Epithelial cell of esophagus (primary cell): ENCODE measurements at regions not wholly inside any gene's neighbourhood (a gene's known extent, or its start where the extent isn't known, plus 50 kb on each side); places are given as distances from the start of the nearest gene placed in this dataset.

Experiments
- DNase-seq: peaks from one replicate; pipeline ENCODE4 v3.0.0; 2010; ENCODE audit warnings: low read depth
- H3K4me3 ChIP-seq: 2 replicates; pipeline ENCODE4 v1.5.1; 2011; ENCODE audit warnings: mild to moderate bottlenecking, low read length, control low read depth
- TF ChIP-seq, protein P1 (sequence below): IDR thresholded peaks from 2 replicates; pipeline ENCODE4 v1.5.1; 2011; ENCODE audit warnings: low read depth, mild to moderate bottlenecking, low read length, control low read depth, inconsistent platforms; ENCODE audit not compliant: insufficient read depth; ENCODE audit errors: missing control alignments

- TF ChIP-seq, protein P1, sequence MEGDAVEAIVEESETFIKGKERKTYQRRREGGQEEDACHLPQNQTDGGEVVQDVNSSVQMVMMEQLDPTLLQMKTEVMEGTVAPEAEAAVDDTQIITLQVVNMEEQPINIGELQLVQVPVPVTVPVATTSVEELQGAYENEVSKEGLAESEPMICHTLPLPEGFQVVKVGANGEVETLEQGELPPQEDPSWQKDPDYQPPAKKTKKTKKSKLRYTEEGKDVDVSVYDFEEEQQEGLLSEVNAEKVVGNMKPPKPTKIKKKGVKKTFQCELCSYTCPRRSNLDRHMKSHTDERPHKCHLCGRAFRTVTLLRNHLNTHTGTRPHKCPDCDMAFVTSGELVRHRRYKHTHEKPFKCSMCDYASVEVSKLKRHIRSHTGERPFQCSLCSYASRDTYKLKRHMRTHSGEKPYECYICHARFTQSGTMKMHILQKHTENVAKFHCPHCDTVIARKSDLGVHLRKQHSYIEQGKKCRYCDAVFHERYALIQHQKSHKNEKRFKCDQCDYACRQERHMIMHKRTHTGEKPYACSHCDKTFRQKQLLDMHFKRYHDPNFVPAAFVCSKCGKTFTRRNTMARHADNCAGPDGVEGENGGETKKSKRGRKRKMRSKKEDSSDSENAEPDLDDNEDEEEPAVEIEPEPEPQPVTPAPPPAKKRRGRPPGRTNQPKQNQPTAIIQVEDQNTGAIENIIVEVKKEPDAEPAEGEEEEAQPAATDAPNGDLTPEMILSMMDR: no peak
- no peak overlapping the region for H3K4me3 ChIP-seq
- no peak for DNase-seq
Measured at GRCh38 chr9:73745598-73745997, 593.9 kb downstream of the ANXA1 start.

DNA sequence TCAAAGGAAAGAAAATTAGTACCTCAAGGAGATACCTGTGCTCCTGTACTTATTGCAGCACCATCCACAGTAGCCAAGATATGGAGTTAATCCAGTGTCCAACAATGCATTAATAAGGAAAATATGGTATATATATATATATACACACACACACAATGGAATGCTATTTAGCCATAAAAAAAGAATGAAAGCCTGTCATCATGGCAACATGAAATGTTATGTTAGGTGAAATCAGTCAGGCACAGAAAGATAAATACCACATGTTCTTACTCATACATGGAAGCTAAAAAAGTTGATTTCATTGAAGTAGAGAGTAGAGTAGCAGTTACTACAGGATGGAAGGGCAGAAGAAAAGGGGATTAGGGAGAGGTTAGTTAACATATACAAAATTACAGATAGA, 601.5 kb downstream of the ANXA1 start:
- DNase-seq: peak; percentile 30
- no peak overlapping the region for H3K4me3 ChIP-seq
- TF ChIP-seq, protein P1: no peak

DNA sequence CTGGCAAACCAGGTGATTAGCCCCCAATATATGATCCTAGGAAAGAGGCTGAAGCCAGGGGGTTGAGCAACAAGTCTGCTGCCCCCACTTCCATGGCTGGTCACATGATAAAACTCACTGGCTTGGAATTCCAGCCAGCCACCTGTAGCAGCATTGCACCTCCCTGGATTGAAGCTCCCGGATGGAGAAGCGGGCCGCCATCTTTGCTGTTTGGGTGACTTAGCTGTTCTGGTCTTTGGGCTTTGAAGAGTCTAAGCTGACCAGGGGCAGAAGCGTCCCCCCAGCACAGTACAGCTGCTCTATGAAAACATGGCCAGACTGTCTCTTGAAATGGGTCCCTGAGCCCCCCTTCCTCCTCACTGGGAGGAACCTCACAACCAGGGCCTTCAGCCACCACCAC, 610.2 kb downstream of the ANXA1 start:
- no peak for DNase-seq
- no peak overlapping the region for H3K4me3 ChIP-seq
- TF ChIP-seq, protein P1: no peak

- no peak for DNase-seq
- TF ChIP-seq, protein P1: no peak
- H3K4me3 ChIP-seq: no peak overlapping the region
Measured at GRCh38 chr9:73773896-73774295, 622.2 kb downstream of the ANXA1 start.

DNA sequence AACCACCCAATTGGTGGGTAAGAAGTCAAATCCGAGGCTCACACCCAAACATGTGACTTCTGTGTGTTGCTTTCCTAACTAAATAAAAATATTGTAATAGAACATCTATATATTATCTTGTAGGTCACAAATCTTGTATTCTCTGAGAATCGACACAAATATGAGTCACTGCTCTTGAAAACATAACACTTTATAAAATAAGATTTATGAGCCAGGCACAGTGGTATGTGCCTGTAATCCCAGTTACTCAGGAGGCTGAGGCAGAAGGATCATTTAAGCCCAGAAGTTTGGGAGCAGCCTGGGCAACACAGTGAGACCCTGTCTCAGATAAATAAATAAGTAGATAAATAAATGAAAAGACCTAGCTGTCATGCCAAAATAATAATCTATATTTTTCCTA, 624.1 kb downstream of the ANXA1 start:
- DNase-seq: peak; percentile 33
- TF ChIP-seq, protein P1: no peak
- H3K4me3 ChIP-seq: no peak overlapping the region

GRCh38 chr9:73780916-73781315, 629.3 kb downstream of the ANXA1 start:
- TF ChIP-seq, protein P1: no peak
- H3K4me3 ChIP-seq: no peak overlapping the region
- DNase-seq: peak; percentile 92

DNA sequence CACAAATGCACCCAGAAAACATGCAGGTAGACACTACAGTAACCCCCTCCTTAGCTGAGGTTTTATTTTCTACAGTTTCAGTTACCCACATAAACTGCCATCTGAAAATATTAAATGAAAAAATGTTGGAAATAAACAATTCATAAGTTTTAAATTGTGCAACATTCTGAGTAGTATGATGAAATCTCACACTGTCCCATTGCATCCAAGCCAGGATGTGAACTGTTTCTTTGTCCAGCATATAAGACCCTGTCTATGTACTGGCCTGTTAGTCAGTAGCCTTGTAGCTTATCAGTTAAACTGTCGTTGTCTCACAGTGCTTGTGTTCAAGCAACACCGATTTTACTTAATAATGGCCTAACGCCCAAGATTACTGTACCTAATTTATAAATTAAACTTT, 630.5 kb downstream of the ANXA1 start:
- H3K4me3 ChIP-seq: no peak overlapping the region
- peak; percentile 21 for DNase-seq
- TF ChIP-seq, protein P1: no peak
